HG03064 (cell line): ENCODE measurements at regions not wholly inside any gene's neighbourhood (a gene's known extent, or its start where the extent isn't known, plus 50 kb on each side); places are given as distances from the start of the nearest gene placed in this dataset.
"Not testable (repeated sequence)": the region's sequence is repeated elsewhere in the genome, so short reads cannot be mapped to it uniquely, and the experiment has no call there.

Experiments used
- ATAC-seq: cut with Tn5 transposase; IDR thresholded peaks from one replicate; pipeline ENCODE4 v1.9.1; 2021; ENCODE audit warnings: low read depth; ENCODE audit not compliant: unreplicated experiment

DNA sequence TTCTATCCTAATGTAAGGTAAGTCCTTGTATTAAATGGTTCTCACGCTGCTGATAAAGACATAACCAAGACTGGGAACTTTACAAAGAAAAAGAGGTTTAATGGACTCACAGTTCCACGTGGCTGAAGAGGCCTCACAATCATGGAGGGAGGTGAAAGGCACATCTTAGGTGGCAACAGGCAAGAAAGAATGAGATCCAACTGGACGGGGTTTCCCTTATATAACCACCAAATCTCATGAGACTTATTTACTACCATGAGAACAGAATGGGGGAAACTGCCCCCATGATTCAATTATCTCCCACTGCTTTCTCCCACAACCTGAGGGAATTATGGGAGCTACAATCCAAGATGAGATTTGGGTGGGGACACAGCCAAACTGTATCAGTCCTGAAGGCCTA is 136.6 kb downstream of the HTR1B start:
- ATAC-seq = no peak

- no peak for ATAC-seq
These were observed 137.3 kb downstream of the HTR1B start for GRCh38 chr6:77326029-77326428.

- ATAC-seq = no peak
These were observed 138.4 kb downstream of the HTR1B start for GRCh38 chr6:77324866-77325265.

DNA sequence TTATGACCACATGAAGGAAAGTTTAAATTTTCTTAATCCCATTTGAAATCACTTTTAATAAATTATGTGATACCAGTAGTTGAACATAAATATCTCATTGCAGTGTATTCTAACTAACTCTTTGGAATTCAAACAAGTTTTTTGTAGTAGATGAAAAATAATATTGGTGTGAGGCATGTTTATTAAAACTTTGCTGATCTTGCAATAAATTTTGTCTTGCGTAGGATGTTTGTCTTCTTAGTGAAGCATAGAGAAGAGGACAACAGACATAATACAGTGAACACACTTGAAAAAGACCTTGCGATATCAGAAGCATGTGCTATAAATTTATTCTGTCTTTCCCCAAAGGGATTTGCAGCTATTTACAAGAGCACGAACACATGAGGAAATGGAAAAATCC is 140.7 kb downstream of the HTR1B start:
- ATAC-seq = no peak

DNA sequence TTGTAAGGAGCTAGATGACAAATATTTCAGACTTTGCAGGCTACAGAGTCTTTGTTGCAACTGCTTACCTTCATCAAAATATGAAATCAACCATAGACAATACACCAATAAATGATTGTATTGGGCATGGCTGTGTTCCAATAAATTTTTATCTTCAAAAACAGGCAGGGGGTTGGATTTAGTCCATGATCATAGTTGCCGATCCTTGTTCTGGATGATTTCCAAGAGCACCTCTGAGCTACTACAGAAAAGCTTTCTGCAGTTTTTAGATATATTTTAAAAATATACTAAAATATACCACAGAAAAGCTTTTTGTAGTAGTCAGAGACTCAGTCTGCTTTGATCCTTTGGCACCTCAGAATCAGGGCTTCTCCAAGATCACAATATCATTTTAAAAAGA is 145.0 kb downstream of the HTR1B start:
- ATAC-seq = no peak

DNA sequence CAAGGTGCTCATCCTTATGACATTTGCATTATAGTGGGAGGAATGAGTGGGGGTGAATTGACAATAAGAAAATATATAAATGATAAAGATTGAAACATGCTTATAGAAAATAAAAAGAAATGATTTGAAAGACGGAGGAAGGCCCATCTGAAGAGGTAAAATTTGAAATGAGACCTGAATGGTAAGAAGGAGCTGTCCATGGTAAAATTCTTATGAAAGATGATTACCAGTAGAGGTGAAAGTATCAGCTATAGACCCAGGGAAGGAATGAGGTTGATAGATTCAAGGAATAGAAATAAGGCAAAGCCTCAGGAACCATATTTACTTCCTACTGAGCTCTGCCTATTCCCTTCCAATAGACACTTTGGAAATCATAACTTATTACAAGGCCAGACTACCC is 149.7 kb downstream of the HTR1B start:
- ATAC-seq = no peak

DNA sequence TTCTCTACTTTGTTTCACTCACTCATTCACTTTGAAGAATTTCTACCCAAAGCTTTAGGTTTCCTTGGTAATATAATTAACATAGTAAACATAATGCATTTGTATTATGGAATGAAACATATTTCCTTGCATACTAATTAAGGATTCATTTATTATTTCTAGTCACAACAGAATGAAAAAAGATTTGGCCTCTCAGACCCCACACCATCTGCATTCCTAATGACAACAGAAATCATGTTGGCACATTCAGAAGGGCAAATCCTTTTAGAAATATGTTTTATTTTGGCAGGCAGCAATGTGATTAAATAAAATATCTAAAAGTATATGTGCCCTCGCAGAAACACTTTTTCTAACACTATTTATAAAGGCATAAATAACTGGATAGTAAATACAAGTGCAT is 163.4 kb downstream of the HTR1B start:
- ATAC-seq = no peak

GRCh38 chr6:77298283-77298682 is 165.0 kb downstream of the HTR1B start:
- no peak for ATAC-seq

- ATAC-seq = no peak
These were observed 170.4 kb downstream of the HTR1B start for GRCh38 chr6:77292564-77293546.

- ATAC-seq = no peak
These were observed 172.5 kb downstream of the HTR1B start for GRCh38 chr6:77290798-77291197.

DNA sequence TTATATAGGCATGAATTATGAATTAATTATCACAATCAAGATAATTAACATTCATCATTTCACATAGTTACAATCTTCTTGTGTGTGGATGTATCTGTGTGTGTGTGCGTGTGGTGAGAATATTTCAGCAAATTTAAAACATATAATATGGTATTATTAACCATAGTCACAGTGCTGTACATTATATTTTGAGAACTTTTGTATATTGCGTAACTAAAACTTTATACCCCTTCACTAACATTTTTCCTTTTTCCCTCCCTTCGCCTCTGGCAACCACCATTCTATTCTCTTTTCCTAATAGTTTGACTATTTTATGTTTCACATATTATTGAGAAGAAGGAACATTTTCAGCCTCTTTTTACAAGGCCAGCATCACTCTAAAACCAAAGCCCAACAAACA is 176.8 kb downstream of the HTR1B start:
- ATAC-seq = no peak

DNA sequence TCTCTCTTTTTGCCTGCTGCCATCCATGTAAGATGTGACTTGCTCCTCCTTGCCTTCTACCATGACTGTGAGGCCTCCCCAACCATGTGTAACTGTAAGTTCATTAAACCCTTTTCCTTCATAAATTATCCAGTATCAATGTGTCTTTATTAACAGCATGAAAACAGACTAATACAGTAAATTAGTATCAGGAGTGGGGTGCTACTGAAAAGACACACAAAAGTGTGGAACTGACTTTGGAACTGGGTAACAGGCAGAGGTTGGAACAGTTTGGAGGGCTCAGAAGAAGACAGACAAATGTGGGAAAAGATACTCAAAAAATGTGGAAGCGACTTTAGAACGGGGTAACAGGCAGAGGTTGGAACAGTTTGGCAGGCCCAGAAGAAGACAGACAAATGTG is 189.4 kb downstream of the HTR1B start:
- no peak for ATAC-seq

GRCh38 chr6:77264970-77265369 is 198.3 kb downstream of the HTR1B start:
- no peak for ATAC-seq

- ATAC-seq = no peak
These were observed 200.3 kb downstream of the HTR1B start for GRCh38 chr6:77263003-77263402.

DNA sequence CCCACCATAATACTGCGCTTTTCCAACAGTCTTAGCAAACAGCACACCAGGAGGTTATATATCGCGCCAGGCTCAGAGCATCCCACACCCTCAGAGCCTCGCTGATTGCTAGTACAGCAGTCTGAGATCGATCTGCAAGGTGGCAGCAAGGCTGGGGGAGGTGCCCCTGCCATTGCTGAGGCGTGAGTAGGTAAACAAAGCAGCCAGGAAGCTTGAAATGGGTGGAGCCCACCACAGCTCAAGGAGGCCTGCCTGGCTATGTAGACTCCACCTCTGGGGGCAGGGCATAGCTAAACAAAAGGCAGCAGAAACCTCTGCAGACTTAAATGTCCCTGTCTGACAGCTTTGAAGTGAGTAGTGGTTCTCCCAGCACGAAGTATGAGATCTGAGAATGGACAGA is 211.5 kb downstream of the HTR1B start:
- not testable (repeated sequence) for ATAC-seq

GRCh38 chr6:77249560-77249959 is 213.7 kb downstream of the HTR1B start:
- no peak for ATAC-seq

- no peak for ATAC-seq
These were observed 218.3 kb downstream of the HTR1B start for GRCh38 chr6:77245026-77245425.

GRCh38 chr6:77231438-77232305 is 231.6 kb downstream of the HTR1B start:
- no peak for ATAC-seq

DNA sequence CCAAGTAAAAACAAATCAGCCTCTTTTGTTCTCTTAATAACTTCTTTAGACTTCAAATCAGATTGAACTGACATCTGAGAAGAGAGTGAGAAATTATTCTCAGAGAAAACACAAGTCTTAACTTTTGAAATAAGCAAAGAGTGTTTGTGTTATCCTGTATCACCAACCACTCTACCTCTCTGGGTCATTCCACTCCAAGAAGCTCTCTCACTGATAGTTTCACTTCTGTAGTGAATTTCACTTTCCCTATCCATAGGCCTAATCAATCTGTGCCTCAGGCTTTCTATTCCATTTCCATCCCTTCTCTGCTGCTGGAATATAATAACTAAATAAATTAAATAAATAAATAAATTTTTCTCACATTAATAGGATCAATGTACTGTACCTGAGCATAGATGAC is 235.0 kb downstream of the HTR1B start:
- no peak for ATAC-seq

GRCh38 chr6:77217896-77218295 is 245.4 kb downstream of the HTR1B start:
- ATAC-seq = no peak

GRCh38 chr6:77205936-77206335 is 257.4 kb downstream of the HTR1B start:
- ATAC-seq = no peak
